Fibroblast of peridontal ligament (primary cell): ENCODE measurements at regions not wholly inside any gene's neighbourhood (a gene's known extent, or its start where the extent isn't known, plus 50 kb on each side); places are given as distances from the start of the nearest gene placed in this dataset.

Source experiments
- DNase-seq: peaks from one replicate; pipeline ENCODE4 v3.0.0-alpha.2; 2010; ENCODE audit errors: extremely low read depth

DNA sequence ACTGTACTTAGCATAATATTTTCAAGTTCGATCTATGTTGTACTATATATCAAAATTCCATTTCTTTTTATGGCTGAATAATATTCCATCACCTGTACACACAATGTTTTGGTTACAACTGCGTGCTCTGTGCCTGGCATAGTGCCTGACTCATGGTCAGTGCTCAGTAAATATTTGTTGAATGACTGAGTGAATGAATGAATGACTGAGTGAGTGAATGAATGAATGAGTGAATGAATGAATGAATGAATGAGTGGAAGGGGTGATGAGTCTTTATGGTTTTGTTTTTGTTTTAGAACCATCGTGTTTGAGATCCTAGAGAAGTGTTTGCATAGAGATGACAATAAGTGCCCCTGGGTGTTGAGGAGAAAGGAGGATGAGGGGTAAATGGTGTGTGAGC is 155.3 kb downstream of the MRM1 start:
- no peak for DNase-seq

DNA sequence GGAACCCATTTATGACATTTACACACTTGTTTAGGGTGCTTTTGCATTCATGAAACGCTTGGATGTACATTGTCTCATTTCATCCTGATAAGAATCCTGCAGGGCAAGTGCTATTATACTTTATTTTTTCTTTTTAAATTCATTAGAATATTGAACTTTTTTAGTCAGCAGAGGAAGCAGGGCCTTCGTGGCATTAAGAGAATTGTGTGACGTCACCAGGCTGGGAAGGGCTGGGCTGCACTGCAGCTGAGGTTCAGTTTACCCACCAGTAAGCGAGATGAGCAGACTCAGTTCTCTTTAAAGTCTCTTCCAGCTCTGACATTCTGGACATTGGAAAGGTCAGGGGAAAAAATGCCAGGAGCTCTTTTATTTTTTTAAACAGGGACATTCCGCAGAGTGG is 159.0 kb downstream of the MRM1 start:
- no peak for DNase-seq

DNA sequence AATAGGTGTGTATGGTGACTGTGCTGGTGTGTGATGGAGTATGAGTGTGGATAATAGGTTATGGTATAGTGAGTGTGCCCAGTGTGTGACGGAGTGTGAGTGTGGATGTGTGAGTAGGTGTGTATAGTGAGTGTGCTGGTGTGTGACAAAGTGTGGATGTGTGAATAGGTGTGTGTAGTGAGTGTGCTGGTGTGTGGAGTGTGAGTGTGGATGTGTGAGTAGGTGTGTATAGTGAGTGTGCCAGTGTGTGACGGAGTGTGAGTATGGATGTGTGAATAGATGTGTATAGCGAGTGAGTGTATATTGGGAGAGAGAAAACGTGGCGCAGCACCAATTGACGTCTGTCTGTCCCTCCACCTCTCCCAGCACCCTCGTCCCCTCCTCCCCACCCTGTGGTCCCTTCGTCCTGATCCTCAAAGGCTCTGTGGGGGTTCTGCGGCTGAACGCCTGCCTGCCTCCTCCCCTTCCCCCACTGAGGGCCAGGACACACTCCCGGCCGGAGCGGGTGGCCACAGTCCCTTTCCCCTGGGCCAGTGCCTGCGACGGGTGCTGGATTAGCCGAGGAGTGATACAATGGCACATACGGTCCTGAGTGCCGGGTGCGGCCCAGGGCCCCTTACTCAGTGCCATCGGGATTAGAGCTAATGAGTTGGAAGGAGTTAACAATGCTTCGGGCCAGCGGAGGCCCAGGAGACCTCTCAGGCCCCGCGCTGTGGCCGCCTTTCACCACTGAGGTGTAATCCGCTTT is 160.0 kb downstream of the MRM1 start:
- no peak for DNase-seq

DNA sequence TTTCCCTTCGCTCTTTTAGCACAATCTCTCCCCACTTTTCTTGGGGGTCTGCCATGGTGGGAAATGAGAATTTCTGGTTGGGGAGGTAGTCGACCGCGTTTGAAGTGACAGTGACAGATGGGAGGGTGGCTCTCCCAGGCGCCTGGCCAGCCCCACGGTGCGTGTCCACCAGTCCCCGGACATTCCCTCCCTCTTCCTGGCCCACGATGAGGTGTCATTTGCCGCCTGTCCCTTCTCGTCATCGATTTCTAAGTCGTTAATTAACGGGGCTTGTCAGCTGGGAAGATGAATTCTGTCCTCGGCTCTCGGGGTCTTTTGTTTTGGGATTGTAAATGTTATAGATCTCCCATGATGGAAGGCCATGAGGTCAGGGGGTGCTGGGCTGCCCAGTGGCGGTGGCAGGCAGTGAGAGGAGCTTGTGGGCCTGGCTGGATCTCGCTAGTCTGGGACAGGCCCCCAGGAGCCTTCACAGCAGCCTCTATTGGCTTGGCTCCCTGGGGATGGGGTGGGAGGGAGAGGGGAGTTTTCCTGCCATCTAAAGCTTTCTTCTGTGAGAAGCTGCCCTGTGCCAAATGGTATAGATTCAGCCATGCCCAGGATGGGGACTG is 164.2 kb downstream of the MRM1 start:
- DNase-seq = no peak

DNA sequence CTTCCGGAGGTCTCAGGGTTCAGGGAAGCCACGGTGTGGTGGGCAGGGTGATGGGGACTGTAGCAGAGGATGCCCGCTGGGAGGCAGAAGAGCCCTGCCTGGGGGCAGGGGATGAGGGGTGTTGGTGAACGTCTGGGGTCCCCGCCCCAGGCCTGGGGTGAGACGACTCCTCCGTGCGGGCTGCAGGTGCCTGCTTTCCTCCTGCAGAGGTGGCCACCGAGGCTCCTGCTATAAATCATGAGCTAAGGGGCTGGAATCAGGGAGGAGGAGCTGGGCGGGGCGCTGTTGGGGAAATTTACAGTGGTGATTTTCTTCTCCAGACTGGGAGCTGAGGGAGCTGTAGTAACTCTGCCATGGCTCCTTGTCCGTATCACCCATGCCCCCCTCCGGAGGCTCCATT is 167.0 kb downstream of the MRM1 start:
- no peak for DNase-seq

DNA sequence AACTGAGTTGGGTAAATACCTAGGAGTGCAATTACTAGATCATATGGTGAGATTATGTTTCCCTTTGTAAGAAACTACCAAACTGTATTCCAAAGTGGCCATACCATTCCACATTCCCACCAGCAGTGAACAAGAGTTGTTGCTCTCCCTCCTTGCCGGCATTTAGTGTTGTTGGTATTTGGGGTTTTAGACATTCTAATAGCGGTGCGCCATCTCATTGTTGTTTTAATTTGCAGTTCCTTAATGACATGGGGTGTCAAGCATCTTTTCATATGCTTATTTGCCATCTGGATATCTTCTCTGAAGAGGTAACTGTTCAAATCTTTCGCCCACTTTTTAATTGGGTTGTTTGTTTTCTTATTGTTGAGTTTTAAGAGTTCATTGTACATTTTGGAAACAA is 164.2 kb upstream of the LHX1 start:
- DNase-seq = no peak

DNA sequence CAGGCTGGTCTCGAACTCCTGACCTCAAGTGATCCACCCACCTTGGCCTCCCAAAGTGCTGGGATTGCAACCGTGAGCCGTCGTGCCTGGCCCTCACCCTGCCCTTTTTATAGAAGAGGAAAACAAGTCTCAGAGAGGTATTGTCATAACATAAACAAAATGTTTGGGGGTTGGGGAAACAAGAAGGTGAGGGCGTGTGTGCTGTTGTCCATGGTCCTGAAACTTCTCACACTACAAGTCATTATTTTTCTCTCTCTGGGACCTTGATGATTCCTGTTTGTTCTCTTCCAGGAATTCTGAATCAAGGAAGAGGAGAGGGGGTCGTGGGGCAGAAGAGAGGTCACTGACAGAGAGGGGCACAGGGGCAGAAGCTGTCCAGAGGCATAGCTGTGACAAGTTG is 160.2 kb upstream of the LHX1 start:
- DNase-seq = no peak

DNA sequence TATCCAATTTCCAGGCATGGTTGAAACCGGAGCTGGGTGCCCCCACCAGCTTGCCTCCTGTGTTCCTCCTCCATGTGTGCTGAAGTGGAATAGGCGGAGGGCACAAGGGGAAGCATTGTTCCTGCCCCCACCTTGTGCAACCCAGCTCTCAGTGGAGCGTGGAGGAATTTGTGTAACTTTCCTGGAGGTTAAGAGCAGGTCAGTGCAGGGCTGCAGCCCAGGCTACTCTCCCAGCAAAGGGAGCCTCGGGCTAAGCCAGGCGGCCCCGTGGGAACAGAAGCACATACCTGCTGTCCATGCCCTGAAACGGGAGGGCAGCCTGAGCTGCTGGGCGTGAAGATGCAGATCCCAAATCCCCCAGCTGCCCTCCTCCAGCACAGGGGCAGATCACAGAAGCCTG is 158.8 kb upstream of the LHX1 start:
- no peak for DNase-seq

DNA sequence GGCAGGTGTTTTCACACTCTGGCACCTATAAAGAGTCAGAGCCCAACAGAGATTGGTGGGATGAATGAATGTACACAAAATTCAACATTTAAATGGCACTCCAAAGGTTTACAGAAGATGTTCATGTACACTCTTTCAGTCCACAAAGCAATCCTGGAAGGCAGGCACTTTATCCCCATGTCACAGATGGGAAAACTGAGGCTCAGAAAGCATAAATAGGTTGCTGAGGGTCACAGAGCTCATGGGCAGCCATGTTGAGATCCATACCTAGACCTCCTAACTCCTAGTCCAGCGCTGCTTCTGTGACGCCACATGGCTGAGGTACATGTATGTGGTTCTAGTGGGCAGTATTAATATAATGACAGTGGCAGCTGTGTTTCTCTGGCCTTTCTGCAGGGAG is 157.7 kb upstream of the LHX1 start:
- DNase-seq = no peak

DNA sequence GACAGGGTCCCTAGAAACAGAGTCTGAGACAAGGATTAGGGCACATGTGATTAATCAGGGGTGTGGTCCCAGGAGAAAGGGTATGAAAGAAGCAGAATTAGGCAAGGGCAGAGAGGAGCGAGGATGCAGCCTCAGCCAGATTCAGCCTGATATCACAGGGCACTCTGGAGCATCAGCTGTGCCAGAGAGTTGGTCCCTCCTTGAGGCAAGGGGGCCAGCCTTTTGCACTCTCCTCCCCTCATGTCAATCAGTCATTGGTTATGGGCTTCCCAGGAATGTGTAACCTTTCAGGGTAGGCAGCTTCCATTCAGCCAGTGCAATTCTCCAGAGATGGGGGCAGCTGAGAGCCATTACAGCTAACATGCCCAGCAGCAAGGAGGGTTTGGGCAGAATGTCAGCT is 152.6 kb upstream of the LHX1 start:
- no peak for DNase-seq

DNA sequence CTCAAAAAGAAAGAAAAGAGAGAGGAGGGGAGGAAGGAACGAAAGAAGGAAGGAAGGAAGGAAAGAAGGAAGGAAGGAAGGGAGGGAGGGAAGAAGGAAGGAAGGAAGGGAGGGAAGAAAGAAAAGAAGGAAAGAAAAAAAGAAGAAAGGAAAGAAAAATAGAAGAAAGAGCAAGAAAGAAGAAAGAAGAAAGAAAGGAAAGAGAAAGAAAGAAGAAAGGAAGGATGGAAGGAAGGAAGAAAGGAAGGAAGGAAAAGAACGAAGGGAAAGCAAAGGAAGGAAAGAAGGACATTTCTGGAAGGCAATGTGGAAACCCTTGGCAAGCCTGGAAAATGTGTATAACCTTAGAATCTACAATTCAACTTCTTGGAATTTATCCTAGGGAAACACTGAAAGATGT is 150.4 kb upstream of the LHX1 start:
- no peak for DNase-seq

DNA sequence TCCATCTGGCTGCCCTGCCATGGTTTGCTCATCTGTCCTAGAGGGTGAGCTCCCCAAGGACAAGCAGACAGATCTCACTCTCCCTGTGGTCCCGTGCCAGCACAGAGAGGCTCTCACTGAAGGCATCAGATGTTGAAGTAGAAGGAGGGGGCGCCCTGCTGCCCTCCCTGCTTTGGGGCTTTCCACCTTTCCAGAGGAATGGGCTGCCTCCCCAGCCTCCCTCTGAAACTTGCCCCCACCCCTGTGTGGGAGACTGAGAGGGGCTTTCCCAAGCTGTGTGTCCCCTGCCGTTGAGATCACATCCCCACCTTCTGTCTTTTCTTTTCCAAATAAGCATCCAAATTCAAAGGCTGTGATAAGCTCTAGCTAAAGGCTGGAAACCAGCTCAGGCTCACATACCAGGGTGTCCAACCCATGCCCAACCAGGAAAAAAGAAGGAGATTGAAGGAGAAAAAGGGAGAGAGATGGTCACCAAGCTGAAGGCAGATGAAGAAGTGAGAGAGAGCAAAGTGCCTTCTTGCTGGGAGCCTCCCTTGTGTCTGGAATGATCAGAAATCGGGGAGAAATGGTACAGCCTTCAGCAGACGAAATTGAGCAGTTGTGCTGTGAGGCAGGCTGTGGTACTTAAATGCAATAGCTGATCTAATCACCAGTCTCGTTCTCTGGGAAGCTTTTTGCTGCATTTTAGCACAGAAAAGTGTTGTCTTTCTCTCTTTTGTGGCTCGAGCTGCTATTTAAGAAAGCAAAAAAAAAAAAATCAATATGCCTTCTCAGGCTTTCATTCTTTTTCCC is 145.9 kb upstream of the LHX1 start:
- peak; percentile 1 for DNase-seq

DNA sequence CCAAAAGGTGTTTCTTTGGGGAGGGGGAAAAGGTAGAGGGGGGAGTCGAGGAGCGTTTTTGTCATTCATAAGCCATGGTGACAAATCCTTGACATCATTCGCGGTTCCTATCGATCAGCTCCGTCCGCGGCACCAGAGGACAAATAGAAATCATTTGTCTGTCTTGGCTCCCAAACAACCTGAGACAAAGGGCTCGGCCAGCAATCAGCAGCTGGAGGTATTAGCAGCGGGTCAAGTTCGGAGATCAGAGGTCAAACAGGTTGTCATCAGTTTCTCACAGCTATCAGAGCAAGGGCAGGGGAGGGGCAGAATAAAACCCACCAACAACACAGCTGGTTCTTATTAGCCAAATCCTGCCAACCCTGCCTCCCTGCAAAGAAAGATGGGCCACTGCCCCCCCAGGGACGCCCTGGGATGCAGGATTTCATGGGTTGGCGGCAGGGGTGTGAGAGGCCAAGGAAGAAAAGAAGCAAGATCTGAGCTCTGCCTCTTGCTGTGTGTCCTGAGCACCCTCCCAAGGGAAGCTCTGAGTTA is 145.3 kb upstream of the LHX1 start:
- DNase-seq = no peak

DNA sequence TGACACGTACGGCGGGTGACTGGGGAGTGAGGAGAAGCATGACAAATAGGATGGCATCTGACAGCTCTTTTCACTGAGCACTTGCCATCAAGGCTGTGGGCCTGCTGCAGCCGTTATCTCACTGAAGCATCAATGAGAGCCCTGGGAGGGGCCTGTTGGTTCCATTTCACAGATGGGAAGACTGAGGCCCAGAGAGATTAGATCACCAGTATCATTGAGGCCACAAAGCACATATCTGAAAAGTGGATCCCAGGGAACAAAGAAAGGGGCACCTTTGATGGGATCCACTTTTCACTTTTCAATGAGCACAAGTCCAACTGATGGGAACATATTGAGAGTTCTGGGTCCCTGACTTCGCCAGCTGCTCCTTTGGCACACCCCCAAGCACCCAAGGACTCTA is 144.4 kb upstream of the LHX1 start:
- DNase-seq = no peak

DNA sequence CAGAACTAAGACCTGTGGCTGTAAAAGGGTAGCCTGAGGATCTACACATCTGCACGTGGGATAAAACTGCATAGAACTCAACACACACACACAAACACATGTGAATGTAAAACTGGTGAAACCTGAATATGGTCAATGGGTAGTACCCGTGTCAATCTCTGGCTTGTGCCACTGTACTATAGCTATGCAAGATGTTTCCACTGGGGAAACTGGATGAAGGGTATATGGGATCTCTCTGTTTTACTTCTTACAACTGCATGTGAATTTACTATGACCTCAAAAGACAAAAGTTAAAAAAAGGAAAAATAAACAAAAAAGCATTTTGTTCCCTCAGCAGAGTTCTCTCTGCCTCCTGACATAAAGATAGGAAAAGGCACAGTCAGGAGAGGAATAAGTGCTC is 143.3 kb upstream of the LHX1 start:
- DNase-seq = no peak

DNA sequence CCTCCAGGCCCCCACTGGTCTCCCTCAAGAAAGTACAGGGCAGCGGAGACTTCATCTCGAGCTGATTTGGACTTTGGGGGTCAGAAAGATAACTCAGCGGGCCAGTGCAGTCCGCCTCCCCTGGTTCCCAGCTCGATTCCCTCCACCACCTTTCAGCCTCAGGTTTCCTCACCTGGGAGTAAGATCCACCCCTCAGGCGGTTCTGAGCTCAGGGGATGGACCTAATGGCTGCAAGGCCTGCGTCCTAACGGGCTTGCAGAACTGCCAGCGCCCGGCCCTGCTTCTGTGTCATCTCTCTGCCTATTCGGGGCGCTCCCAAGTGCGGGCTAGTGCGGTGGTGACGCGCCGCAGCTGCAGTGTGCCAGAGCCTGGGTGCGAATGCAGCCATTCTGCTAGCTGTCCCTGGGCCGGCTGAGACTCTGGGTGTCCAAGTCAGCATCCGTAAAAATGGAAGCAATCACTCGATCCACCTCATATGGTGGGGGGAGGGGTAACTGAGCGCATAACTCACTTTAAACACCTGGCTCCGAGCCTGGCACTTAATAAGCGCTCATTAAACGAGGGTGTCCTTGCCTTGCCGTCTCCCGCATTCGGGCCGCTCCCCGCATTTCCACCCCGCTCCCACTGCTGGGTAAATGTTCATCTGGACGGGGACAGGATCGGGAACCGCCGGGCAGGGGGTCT is 129.6 kb upstream of the LHX1 start:
- no peak for DNase-seq

DNA sequence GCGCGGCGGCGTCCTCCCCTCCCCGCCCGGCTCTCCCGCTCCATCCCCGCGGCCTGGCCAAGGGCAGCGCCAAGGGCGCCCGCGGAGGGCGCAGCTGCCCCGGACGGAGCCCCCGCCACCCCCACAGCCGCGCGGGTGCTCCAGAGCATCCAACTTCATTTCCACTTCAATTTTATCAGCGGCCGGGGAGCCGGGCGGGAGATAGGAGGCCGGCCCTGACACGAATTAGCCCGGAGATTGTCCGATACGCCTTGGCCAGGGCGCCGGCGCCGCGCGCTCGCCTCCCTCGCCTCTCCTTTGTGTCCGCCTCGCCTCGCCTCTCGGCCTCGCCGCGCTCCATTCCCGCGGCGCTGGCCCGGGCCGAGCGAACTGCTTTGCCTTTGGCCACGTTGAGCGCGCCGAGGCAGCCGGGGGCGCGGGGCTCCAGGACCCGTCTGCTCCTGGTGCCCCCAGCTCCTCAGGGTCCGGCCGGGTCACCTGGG is 129.1 kb upstream of the LHX1 start:
- no peak for DNase-seq

DNA sequence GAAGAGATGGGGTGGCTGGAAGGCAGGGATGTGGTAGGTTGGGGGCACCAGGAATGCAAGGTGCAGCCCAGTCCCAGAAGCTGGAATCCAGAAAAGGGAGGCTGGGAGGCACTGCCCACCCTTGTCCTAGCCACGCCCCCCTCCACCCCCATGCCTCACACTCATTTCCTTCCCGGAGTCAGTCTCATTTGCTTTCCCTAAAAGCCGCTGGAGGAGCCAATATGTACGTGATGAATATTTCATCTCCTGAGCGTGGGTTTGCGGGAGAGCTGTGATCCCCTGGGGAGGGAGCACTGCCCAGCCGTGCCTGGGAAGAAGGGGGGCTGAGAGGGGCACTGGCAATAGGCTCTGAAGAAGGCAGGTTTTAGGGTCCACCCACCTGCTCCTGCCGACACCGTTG is 124.5 kb upstream of the LHX1 start:
- DNase-seq = no peak

DNA sequence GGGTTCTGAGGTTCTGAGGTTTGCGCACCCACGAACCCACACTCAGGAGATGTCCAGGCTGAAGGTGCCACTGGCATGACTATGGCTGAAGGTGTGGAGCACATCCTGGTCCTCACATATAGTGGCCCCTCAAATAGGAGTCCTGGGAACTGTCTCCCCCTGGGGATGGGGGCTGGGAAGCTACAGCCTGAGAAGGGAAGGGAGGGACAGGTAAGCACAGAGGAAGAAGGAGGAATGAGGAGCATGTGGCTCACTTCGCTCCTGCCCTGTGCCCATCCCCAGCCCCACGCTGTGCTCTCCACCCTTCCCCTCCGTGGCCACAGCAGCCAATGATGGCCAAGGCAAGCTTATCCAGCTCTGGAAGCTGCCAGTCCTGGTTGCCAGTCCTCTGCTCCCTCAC is 123.9 kb upstream of the LHX1 start:
- no peak for DNase-seq

DNA sequence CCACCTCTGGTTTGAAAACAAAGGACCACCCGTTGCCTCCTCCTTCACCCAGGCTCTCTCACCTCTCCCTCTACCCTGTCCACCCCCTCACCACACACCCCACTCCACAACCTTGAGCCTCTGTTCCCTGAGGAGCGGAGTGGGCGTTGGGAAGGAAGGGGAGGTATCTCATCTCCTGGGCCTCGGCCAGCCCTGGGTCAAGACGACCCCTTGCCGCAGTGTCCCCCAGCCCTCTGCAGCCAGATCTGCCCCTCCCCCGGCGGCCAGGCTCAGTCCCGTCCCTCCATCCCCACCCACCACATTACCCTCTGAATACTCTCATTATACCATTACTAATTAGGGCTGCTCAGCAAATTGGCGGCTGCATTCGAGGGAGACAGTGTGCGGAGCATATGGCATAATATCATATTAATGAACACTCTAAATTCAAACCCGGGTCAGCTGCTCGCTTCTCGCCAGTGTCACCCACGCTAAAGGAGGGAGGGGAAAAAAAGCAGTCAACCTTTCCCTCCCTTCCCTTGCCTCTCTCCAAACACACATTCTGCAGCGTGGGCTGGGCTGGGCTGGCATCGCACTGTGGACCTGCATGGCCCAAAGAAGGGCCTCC is 123.2 kb upstream of the LHX1 start:
- no peak for DNase-seq

DNA sequence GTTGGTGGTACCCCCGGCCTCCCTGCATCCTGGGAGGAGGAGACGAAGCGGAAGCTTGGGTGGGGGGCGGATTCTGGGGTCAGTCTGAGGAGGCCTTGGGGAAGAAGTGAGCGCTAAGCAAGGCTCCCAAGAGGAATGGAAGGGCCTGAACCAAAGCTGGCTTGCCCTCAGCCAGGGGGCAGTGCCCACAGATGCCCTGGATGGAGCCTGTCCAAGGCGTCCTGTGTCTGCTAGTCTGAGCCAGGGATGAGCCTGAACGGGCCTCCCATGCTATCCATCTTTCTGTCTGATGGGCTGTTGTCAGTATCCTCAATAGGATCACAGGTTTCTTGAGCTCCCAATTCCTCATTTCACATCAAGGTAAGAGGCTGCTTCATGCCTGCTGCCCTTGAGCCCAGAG is 122.3 kb upstream of the LHX1 start:
- no peak for DNase-seq
